Fibroblast of skin of abdomen (primary cell): ENCODE measurements at regions not wholly inside any gene's neighbourhood (a gene's known extent, or its start where the extent isn't known, plus 50 kb on each side); places are given as distances from the start of the nearest gene placed in this dataset.

Experiments
- DNase-seq: peaks from one replicate; pipeline ENCODE4 v3.0.0-alpha.2; 2013

- DNase-seq = no peak
Observed at GRCh38 chr16:86748652-86749051, 170.3 kb downstream of the FOXL1 start.

DNA sequence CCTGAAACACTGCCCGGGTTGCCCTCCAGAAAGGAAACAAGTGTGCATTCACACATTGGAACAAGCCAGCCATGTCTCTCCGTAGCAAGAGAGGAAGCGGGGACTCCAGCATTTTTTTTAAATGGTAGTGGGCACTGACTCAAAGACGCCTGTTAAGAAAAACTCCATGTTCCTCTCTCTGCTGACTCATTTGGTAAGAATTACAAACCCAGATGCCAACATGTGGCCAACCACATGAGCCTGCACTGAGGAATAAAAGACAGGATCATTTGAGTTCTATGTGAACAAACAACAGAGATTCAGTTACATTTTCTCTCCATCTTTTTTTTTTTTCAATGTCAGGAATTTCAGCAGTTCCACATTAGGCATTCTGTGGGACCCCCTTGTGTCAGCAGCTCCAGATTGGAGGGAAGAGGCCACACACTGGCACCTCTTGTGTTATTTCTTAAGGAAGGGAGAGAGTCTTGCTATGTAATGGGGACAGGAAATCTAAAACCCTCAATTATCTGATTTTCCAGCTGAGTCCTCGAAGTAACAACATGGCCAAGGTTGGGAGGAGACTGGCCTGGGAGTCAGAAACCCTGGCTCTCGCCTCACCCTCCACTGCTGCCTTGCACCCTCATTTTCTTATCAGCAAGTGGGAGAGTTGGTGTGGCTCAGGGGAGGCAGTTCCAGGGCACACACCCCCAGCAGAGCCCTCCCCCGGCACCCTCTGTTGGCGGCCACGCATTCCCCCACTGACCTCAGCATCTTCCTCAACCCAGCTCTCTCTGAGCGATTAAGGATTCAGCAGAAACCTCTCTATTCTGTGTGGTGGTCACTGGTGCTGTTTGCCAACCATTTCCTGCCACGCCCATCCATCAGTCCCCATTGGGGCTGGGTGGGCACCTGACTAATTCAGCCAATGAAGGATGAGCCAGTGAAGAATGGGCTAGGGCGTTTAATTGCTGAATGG lies 173.0 kb downstream of the FOXL1 start:
- peak; percentile 85 for DNase-seq

- DNase-seq = no peak
Observed at GRCh38 chr16:86752582-86753175, 174.3 kb downstream of the FOXL1 start.

DNA sequence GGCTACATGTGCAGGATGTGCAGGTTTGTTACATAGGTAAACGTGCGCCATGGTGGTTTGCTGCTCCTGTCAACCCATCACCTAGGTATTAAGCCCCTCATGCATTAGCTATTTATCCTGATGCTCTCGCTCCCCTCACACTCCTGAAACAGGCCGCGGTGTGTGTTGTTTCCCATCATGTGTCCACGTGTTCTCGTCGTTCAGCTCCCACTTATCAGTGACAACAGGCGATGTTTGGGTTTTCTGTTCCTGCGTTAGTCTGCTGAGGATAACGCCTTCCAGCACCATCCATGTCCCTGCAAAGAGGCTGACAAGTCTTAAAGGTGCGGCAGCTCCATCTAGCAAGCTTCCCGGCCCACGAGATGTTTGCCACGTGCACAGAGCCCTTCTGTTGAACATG lies 175.1 kb downstream of the FOXL1 start:
- no peak for DNase-seq

DNA sequence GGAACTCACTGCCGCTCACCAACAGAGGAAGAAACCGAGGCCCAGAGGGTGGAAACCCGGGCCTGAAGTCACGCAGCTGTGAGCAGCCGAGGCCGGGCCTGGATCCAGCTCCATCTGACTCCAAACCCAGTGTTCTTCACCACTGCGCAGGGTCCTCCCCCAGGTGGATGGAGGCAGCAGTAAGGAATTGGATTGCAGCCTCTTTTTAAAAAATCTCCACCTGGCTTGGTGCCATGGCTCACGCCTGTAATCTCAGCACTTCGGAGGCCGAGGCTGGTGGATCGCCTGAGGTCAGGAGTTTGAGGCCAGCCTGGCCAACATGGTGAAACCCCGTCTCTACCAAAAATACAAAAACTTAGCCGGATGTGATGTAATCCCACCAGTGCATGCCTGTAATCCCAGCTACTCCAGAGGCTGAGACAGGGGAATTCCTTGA lies 177.2 kb downstream of the FOXL1 start:
- DNase-seq = no peak

DNA sequence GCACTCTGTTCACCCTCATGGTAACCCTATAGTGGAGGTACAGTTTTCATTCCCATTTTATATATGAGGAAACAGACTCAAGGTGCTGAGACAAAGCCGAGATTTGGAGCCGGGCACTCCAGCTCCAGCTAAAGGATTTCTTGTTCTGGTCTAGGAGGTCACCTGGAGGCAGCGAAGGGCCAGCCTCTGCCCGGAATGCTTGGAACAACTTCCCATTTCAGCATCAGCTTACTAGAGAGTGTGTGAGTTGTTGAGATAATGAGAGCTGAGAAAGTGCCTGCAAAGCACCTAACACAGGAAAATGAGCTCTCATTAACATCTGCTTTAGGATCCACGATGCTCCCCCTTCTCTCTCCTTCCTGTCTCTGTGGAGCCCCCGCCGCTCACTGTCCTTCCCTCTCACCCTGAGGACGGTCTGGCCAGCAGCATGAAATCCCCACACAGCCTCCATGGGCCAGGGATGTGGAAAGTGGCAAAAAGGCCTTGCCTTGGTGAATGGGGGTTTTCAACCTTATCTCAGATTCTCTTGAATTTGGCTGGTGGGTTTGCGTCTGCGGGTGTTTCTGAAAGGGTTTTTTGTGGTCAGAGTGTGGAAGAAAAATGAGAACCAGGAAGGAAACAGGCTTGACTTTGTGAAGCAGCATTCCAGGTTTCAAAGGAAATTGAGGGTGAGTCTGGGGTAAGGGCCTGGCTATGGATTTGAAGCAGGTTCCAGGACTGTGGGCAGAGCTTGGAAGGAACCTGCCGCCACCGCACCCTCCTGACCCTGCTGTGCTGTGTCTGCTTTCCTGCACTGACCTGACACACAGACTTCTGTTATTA lies 178.7 kb downstream of the FOXL1 start:
- DNase-seq = no peak

- DNase-seq = no peak
Observed at GRCh38 chr16:86757704-86758040, 179.3 kb downstream of the FOXL1 start.

DNA sequence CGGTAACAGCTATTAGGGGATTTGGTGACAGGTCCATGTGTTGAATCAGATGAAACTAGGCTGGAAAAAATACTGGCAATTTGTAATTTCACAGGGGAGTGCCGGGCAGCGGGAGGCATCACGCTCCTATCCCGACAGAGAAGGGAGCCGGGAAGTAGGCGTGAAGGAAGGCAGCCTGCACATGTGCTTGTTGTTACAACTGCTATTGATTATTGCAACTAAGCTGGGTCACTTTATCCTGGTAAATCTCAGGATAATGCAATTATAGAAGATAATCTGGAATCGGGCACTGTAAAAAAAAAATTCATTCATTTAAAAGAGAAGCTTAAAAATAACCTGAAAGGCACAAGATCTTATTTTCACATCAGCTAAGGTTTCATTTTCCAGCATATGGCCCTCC lies 180.6 kb downstream of the FOXL1 start:
- DNase-seq = no peak

- peak; percentile 83 for DNase-seq
Observed at GRCh38 chr16:86761111-86762031, 183.0 kb downstream of the FOXL1 start.

GRCh38 chr16:86762095-86762494 lies 183.7 kb downstream of the FOXL1 start:
- no peak for DNase-seq

DNA sequence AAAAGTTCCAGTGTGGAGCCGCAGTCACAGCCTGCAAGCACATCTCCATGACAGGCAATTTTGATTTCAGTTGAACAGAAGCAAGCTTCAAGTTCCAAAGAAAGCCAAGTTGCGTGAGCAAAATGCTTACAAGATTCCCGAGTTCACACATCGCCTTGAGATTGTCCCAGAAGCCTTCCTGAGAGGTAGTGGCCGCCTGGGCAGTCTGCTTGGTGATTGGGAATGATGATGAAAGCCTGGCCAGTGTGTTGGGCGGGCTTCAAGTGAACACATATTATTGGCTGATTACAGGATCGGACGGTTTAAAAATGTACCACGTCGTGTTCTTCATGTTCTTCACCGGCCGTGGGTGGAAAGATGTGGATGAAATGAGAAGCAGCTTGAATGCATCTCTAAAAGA lies 185.5 kb downstream of the FOXL1 start:
- DNase-seq = no peak

DNA sequence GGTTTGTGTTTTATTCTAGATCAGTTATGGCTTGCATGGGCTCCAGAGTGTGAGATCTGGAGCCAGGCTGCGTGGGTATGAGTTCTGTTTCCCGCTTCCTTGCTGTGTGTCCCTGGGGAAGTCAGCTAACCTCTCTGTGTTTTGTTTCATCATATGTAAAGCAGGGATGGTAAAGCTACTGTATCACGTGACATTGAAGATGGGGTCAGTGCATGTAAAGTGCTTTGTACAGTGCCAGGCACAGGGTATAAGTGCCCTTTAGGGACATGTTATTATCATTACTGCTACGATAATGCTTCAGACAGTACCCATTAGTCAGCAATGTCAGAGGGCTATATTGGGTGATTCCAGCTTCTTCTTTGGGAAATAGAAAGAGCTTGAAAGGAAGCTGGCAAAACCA lies 186.2 kb downstream of the FOXL1 start:
- DNase-seq = no peak

DNA sequence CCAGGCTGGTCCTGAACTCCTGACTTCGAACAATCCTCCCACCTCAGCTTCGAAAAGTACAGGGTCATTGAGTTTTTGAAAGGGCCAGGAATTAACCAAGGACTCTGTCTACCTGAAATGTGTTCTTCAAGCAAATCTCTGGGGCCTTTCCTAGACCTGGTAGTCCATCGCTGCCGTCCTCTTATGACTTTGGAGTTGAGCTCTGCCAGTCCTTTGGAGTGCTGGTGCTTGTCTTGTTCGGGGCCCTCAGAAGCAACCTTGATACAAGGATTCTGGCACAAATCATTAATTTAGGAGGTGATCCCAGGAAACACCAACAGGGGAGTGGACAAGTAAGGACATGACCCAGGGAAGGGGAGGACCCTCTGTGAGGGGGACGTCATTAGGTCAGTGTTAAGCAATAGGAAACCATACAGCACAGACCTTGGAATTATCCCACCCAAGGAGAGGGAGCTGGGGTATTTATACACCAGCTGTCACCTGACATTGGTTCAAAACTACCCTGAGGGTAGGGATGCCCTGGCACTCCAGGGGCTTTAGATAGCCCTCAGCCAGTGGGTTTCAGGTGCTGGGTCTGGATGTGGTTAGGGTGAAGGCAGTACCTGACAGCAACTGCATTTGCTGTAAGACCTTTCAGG lies 187.2 kb downstream of the FOXL1 start:
- no peak for DNase-seq

DNA sequence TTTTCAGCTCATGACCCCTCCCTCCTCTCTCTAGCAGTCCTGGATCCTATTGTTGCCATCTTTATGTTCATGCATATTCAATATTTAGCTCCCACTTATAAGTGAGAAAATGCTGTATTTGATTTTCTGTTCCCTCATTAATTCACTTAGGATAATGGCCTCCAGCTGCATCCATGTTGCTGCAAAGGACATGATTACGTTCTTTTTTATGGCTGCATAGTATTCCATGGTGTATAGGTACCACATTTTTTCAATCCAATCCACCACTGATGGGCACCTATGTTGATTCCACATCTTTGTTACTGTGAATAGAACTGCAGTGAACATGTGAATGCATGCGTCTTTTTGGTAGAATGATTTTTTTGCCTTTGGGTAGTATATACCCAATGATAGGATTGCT lies 188.4 kb downstream of the FOXL1 start:
- no peak for DNase-seq

GRCh38 chr16:86768228-86768791 lies 190.0 kb downstream of the FOXL1 start:
- DNase-seq = peak; percentile 45

- DNase-seq = peak; percentile 86
Observed at GRCh38 chr16:86768999-86769398, 190.7 kb downstream of the FOXL1 start.

DNA sequence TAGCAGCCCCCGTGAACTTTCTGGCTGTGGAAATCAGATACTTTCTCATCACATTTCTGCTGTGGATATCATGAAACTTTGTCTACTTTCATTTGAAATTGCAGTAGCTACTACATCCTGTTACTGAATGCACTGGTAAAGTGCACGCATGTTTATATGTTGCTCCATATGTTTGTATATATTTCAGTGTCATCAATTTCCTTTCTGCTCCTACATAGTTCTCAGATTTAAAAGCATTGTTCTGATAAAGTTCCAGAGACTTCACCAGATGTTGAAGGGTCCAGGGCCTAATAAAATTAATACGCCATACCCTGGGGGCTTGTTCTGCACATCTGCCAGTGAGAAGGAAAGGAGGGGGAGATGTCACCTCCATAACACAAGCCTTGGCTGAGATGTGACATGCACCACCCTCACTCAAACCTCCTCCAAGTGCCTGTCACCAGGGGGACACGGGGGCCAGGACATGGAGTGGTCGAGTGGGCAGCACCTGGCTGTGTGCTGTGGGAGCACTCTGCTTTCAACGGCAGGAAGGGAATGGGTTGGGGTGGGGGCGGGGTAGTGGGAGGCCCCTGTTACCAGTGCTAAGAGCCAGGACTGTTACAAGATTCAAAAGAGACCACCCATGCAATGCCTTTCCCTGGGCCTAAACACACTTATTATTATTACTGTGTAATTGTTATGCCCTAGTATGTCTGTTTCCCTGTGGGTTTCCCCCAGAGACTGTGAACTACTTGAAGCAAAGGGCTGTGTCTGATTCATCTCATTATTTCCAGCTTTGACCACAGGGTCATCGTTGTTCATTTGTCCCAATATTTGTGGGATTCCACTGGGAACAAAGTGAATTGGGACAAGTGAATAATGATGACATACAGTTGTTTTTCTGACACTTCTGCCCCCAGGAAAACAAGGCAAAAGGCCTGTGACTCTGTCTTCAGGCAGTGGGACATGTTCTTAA lies 193.4 kb downstream of the FOXL1 start:
- peak; percentile 56 for DNase-seq

DNA sequence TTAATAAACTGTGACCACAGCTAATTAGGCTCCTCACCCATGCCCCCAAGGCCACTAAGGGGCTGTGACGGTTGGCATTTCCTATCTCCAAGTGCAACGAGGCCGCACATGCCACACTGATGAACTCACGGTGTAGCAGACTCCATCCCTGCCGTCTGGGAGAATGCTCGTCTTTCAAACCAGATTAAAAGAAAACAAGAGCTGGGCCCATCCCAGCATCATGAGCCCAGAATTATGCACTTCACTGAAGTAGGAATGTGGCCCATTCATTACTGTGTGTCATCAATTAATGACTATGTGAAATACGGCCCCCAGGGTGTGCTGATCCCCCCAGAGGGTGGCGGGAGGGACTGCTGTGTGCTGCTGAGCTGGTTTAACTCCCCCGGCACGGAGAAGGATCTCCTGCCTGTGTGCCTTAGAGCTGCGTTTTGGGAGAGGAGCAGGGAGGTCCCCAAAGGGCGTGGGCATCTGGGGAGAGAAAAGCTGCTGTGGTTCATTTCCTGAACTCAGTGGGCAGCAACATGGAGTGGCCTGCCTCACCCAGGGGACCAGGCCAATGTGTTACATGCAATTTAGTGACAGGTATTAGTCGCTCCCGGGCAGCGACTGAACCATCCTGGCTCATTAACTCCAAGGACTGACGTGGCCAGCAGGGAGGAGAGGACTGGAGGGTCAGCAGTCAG lies 194.5 kb downstream of the FOXL1 start:
- peak; percentile 95 for DNase-seq

DNA sequence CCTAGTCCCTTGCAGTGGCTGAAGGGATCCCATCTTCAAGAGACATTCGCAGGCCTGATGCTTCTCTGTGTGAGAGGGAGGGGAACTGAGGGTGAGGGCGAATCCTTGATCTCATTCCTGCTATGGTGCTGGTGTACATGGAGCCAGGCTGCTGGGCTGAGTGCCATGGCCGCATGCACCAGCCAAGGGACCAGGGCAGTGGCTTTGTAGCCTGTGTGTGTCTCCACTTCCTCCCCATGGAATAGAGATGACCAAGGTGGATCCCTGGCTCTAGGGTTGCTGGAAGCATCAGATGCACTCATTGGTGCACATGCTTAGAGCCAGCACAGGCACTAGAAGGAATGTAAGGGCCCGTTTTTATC lies 195.0 kb downstream of the FOXL1 start:
- no peak for DNase-seq

- DNase-seq = no peak
Observed at GRCh38 chr16:86774931-86775330, 196.6 kb downstream of the FOXL1 start.
